HPDE6-E6E7 (cell line): ENCODE measurements at regions not wholly inside any gene's neighbourhood (a gene's known extent, or its start where the extent isn't known, plus 50 kb on each side); places are given as distances from the start of the nearest gene placed in this dataset.

Source experiments
- DNase-seq: peaks from one replicate; pipeline ENCODE4 v3.0.0; 2011; ENCODE audit warnings: missing footprints; ENCODE audit errors: extremely low spot score

DNA sequence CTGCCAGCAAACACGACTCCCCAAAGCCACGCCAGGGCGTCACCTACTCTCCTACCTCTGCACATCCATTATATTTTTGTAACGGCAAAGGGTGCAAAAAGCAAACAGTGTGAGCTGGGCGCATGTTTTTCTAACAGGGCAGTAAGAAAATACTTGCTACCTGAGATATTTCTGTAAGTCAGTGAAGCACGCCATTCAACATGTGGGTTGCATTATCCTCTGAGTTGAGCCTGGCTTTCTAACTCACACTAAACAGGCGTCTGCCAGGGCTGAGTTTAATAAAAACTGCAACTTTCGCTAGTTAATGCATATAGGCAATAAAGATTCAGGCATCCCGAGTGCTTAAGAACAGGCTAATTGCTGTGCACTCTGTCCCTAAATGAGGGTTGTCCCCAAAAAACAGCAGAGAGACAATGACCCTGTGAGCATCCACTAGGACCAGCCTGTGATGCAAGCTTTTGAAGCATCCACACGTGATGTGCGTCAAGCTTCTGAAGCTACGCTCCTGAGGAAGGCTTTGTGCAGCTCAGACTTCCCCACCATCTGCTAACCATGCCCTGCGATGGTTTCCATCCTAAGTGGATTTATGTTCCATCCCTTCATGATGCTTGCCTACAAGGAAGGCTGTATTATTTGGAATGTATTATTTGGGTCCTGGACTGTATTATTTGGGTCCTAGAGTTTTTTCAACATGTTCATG lies 70.0 kb upstream of the SIM2 start:
- DNase-seq: no peak

- DNase-seq: peak; percentile 43
Measured at GRCh38 chr21:36630485-36631206, 68.3 kb upstream of the SIM2 start.

- DNase-seq: no peak
Measured at GRCh38 chr21:36636016-36636415, 62.9 kb upstream of the SIM2 start.

- DNase-seq: no peak
Measured at GRCh38 chr21:36636439-36636838, 62.5 kb upstream of the SIM2 start.

DNA sequence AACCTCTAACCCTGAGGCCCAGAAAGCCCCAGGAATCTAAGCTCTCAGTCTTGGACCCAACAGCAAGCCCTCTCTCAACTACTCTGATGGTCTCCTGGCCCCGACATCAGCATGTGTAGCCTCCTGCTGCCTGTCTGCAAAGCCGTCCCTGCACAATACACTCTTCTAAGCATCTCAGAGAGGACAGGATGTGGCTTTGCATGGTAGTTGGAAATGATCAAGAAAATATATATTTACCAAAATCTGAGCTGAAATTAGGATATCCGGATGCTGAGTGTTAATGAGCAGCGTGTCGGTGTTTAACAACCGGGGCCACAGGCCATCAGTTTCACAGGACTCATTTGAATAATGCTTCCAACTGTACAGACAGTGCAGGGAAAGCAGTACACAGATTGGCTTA lies 59.1 kb upstream of the SIM2 start:
- DNase-seq: no peak

GRCh38 chr21:36640174-36640720 lies 58.7 kb upstream of the SIM2 start:
- DNase-seq: no peak

DNA sequence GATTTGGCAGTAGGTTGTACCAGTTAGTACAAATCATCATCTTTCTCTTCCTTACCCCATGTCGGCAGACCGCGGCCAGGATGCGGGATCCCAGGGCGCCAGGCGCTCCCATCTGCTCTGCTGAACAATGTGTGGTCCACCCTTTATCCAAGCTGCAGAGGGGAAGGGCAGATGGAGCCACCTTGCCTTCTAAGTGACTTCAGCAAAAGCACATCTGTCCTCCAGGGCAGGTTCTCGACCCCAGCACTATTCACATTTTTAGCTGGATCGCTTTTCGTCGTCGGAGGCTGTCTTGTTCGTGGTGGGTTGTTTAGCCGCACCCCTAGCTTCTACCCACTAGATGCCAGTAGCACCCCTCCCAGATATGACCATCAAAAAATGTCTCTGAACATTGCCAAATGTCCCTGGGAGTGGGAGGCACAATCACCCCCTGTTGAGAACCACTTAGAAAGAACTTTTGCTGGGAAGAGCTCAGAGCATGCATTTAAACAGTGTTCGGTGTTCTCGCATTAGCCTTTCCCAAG lies 58.1 kb upstream of the SIM2 start:
- no peak for DNase-seq

GRCh38 chr21:36641346-36641745 lies 57.6 kb upstream of the SIM2 start:
- no peak for DNase-seq

- DNase-seq: no peak
Measured at GRCh38 chr21:36641886-36642285, 57.0 kb upstream of the SIM2 start.

- DNase-seq: no peak
Measured at GRCh38 chr21:36642777-36643176, 56.1 kb upstream of the SIM2 start.

- no peak for DNase-seq
Measured at GRCh38 chr21:36643374-36644250, 55.3 kb upstream of the SIM2 start.

- no peak for DNase-seq
Measured at GRCh38 chr21:36646011-36646410, 52.9 kb upstream of the SIM2 start.

GRCh38 chr21:36646645-36647044 lies 52.3 kb upstream of the SIM2 start:
- no peak for DNase-seq

DNA sequence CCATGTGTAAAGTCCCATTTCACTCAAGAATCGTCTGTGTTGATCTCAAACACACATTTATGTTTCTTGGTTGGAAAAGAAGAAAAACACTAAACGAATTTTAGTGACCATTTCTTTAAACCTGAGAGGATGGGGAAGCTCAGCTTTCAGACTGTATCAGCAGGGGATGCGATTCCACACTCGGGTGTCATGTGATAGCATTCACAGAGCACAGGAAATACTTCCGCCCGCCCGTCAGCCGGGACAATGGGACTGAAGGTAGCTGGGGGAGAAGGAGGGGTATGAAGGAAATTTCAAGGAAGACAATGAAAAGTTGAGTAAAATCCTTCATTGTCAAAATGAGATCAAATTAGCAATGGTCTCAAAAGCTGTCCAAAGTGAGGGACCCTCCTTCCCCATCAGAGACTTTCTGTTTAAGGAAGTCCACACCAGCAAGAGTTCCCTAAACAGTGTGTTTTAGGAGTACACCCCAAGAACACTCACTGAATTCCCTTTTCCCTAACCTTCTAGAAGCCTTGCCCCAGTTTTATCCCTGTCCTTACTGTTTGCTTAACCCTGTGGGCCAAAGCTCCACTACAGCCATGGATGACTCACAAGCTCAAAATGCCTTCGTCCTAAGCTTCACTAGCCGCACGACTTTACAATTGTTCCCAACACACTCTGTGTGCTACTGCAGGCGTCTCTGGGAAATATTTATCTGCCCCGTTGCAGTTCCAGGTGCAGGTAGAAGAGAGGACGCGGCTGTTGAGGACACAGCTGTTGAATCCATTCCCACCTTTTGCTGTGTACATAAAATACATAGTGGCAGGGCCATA lies 51.4 kb upstream of the SIM2 start:
- DNase-seq: peak; percentile 14
